HG03095 (cell line): ENCODE measurements at regions not wholly inside any gene's neighbourhood (a gene's known extent, or its start where the extent isn't known, plus 50 kb on each side); places are given as distances from the start of the nearest gene placed in this dataset.

Source experiments
- ATAC-seq: cut with Tn5 transposase; IDR thresholded peaks from one replicate; pipeline ENCODE4 v1.9.1; 2021; ENCODE audit warnings: moderate library complexity; ENCODE audit not compliant: unreplicated experiment

GRCh38 chr18:73805991-73806390, 341.6 kb downstream of the FBXO15 start:
- ATAC-seq = no peak

GRCh38 chr18:73797419-73797818, 350.2 kb downstream of the FBXO15 start:
- no peak for ATAC-seq

- no peak for ATAC-seq
These were observed 354.2 kb downstream of the FBXO15 start for GRCh38 chr18:73793386-73793785.

GRCh38 chr18:73791081-73791480, 356.6 kb downstream of the FBXO15 start:
- ATAC-seq = no peak

GRCh38 chr18:73790587-73790986, 357.0 kb downstream of the FBXO15 start:
- no peak for ATAC-seq

- ATAC-seq = no peak
These were observed 360.3 kb downstream of the FBXO15 start for GRCh38 chr18:73787316-73787715.

- ATAC-seq = no peak
These were observed 362.3 kb downstream of the FBXO15 start for GRCh38 chr18:73785300-73785699.

- no peak for ATAC-seq
These were observed 362.8 kb downstream of the FBXO15 start for GRCh38 chr18:73784853-73785252.

- no peak for ATAC-seq
These were observed 365.2 kb downstream of the FBXO15 start for GRCh38 chr18:73782405-73782804.

GRCh38 chr18:73780218-73780617, 367.4 kb downstream of the FBXO15 start:
- ATAC-seq = no peak

GRCh38 chr18:73778032-73778359, 369.6 kb downstream of the FBXO15 start:
- no peak for ATAC-seq

- no peak for ATAC-seq
These were observed 370.1 kb downstream of the FBXO15 start for GRCh38 chr18:73777356-73778031.

GRCh38 chr18:73774811-73775509, 372.7 kb downstream of the FBXO15 start:
- no peak for ATAC-seq

- ATAC-seq = no peak
These were observed 379.6 kb downstream of the FBXO15 start for GRCh38 chr18:73768043-73768442.

- no peak for ATAC-seq
These were observed 380.6 kb downstream of the FBXO15 start for GRCh38 chr18:73766910-73767515.

GRCh38 chr18:73758446-73758845, 389.2 kb downstream of the FBXO15 start:
- ATAC-seq = no peak

GRCh38 chr18:73756256-73757091, 391.2 kb downstream of the FBXO15 start:
- no peak for ATAC-seq

GRCh38 chr18:73752965-73753364, 394.7 kb downstream of the FBXO15 start:
- no peak for ATAC-seq

GRCh38 chr18:73752546-73752945, 395.1 kb downstream of the FBXO15 start:
- no peak for ATAC-seq

GRCh38 chr18:73750052-73750451, 397.6 kb downstream of the FBXO15 start:
- ATAC-seq = no peak

- no peak for ATAC-seq
These were observed 398.3 kb downstream of the FBXO15 start for GRCh38 chr18:73749304-73749703.
